NCI-H1930 (cell line): ENCODE measurements at regions not wholly inside any gene's neighbourhood (a gene's known extent, or its start where the extent isn't known, plus 50 kb on each side); places are given as distances from the start of the nearest gene placed in this dataset.

ENCODE experiments used
- DNase-seq, 2 experiments: peaks; one replicate each; lab custom pipeline; 2025; lab: John Stamatoyannopoulos, UW

DNA sequence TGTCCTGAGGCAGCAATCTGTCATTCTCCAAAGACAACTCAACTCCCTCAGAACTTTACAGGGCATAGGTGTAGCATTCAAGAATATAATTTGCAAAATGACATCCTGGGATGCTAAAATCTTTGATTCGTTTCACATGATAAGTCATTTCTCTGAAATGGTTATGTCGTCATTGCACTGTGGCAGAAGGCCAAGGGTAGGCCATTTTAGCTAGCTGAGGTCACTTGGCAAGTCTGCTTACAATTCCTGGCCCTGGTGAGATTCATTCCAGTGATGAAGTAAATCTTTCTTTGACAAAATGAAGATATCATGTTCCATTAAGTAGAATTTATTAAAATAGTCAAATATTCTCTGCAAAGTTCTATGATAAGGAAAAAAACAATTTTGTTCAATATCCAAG is 1410.3 kb upstream of the LRRTM1 start:
- no peak for DNase-seq

DNA sequence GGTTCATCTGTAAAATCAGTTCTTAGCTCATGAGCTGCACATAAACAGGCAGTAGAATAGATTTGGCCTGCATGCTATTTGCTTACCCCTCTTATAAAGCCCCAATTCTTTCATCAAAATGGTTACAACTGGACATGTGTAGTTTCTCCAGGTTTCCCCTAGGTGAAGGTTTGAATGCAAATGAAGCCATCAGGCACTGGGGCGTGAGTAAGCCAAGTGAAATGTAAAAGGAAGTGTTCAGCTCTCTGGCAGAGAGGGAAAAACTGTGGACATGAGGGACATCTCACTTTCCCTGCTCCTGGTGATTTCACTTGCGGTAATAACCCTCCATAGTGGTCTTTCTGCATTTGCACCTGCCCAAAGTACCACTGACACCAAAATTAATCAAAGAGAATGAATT is 1402.3 kb upstream of the LRRTM1 start:
- DNase-seq = no peak

GRCh38 chr2:81703831-81704230 is 1399.3 kb upstream of the LRRTM1 start:
- DNase-seq = no peak

GRCh38 chr2:81692566-81692965 is 1388.0 kb upstream of the LRRTM1 start:
- no peak for DNase-seq

DNA sequence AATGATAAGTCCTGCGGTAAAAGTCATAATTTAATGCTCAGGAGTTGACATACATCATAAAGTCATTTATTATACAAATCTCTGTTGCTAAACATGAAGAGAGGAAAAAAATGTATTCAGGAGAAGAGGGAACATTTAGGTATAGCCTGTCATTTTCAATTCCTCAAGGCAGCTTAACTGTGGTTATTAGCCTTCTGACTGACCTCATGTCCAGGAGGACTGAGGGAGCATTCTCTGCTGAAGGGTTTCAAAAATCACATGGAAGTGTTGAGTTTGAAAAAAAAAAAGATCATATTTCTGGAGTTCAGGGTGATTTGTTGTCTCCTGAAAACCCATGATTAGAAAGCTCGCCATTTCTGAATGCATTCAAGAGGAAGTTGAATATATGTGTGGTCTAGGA is 1371.1 kb upstream of the LRRTM1 start:
- no peak for DNase-seq

- no peak for DNase-seq
These were observed 1368.4 kb upstream of the LRRTM1 start for GRCh38 chr2:81672923-81673322.

DNA sequence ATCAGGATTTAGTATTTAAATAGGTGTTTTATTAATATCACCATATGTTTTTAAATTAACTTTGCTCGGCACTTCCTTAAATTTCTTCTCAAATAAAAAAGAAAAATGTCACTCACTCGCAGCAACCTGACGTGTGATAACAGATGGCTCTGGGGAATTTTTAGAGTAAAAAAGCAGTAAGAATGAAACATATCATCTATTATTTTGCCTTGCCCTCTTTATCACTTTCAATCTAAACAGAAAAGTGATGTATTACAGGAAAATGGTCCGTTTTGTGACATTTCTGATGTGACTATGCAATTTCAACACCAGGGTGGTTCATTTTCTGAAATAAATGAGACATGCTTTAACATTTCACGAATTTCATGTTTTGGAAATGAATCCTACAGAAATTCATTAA is 1368.0 kb upstream of the LRRTM1 start:
- no peak for DNase-seq

- no peak for DNase-seq
These were observed 1366.3 kb upstream of the LRRTM1 start for GRCh38 chr2:81670885-81671284.

- DNase-seq = no peak
These were observed 1356.5 kb upstream of the LRRTM1 start for GRCh38 chr2:81661081-81661480.

DNA sequence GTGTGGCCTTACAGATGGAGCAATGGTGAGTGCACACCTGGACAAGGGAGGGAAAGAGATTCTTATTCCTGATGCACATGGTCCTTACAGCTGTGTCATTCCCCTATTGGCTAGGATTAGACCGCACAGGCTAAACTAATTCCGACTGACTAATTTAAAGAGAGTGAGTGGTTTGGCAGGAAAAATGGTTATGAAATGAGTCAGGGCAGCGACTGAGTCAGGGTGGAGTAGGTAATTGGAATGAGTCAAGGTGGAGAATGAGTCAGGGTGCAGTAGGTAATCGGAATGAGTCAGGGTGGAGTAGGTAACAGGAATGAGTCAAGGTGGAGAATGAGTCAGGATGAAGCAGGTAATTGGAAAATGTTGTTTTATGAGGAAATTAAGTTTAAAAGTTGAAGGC is 1353.7 kb upstream of the LRRTM1 start:
- no peak for DNase-seq

DNA sequence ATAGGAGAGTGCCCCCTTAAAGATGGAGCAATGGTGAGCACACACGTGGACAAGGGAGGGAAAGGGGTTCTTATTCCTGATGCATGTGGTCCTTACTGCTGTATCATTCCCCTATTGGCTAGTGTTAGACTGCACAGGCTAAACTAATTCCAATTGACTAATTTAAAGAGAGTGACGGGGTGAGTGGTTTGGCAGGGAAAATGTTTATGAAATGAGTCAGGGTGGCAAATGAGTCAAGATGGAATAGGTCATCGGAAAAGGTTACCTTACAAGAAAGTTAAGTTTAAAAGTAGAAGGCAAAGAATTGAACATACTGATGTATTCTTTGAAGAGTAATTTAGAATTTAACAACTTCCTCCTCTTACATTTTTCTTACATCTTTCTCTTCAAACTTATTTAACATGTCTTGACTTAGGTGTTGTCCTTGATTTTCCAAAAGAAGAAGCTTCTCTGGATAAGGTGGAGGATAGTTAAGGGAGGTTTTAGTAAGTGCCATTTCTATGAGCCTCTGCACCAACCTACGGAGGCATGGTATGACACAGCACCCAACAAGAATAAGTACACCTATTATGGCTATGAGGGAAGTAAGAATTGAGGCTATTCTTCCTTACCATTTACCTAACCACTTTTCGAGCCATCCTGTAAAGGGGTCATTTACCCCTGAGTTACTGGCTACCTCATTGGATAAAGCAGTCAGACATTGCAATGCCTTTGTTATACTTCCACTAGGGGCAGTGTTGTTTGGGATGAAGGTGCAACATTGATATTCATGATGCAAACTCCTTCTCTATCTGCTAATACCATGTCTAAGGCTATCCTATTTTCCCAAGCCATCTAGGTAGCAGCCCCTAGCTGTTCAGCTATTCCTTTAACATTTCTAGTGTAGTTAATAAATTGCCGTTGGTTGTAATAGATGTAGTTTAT is 1345.8 kb upstream of the LRRTM1 start:
- DNase-seq = no peak

DNA sequence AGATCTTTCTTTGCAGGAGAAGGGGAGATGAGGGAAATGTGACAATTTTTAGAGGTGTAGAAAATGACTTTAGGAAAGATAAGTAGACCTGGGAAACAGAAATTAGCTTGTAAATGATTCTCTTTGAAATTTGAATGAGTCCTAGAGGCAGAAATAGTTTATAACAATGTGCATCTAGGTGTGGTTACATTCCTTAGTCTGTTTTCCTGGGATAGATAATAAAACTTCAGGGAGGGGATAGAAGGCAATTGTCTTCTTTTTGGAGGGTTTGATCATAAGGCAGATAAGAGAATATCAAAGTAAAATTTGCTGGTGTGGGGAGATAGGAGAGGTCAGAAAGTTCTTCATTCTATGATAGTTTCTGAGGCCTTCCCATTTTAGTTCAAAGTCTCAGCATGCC is 1344.3 kb upstream of the LRRTM1 start:
- DNase-seq = no peak

DNA sequence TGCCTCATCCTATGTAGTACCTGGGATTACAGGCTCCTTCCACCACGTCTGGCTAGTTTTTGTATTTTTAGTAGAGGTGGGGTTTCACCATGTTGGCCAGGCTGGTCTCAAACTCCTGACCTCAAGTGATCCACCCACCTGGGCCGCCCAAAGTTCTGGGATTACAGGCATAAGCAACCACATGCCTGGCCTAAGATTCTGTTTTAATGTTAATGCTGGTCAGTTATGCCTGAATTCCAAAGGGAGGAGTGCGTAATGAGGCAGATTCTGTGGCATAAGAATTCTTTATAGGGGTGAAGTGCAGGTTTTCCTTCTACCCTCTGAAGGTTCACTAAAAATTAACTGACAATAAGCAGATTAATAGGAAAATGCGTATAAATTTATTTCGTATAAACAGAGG is 1343.8 kb upstream of the LRRTM1 start:
- DNase-seq = no peak

GRCh38 chr2:81647715-81648230 is 1343.2 kb upstream of the LRRTM1 start:
- DNase-seq = no peak

DNA sequence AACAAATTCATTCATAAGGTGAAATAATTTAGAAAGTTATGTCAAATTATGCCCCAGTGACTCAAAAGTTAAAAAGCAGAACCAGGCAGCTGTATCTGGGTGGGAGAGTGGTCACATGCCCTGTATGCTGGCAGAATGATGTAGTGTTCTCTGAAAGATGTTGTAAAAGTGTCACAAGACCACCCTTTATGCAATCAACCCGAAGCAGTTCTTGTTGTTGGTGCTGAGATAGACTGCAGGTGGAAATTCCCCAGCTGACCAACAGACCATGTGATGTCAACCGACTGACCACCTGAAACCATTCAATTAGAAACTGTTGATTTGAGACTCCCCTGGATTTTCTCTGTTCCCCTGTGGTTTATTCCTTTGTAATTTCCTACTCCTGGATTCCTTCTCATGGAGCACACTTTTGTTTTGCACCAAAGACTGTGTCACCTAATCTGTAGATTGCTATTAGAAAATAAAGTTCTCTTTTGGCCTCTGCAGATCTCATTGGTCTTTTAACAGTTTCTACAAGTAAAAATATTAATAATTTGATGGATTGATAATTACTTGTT is 1341.3 kb upstream of the LRRTM1 start:
- no peak for DNase-seq

GRCh38 chr2:81644189-81644588 is 1339.6 kb upstream of the LRRTM1 start:
- no peak for DNase-seq

GRCh38 chr2:81624825-81625224 is 1320.3 kb upstream of the LRRTM1 start:
- DNase-seq = no peak

GRCh38 chr2:81600088-81600487 is 1295.5 kb upstream of the LRRTM1 start:
- no peak for DNase-seq

GRCh38 chr2:81598453-81598852 is 1293.9 kb upstream of the LRRTM1 start:
- no peak for DNase-seq

GRCh38 chr2:81589406-81589805 is 1284.9 kb upstream of the LRRTM1 start:
- DNase-seq = no peak

- no peak for DNase-seq
These were observed 1279.0 kb upstream of the LRRTM1 start for GRCh38 chr2:81583311-81584108.

DNA sequence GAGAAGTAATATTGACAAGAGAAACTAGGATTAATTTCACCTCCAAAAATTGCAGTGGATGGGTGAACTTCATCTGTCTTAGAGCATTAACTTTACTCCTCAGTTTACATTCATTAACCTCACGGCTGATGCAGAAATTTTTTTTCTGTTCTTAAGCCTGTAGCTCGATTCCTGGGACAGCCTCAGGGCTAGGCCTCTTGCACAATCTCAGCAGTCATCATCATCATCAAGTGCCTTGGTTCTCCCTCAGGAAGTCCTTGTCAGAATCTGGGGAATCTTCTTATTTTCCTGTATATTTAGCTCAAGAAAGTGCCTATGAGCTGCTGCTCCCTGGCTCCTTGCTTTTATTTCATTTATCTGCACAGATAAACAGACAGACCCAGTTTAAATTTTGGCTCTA is 1272.2 kb upstream of the LRRTM1 start:
- DNase-seq = no peak
